H9 (cell line): ENCODE measurements at regions not wholly inside any gene's neighbourhood (a gene's known extent, or its start where the extent isn't known, plus 50 kb on each side); places are given as distances from the start of the nearest gene placed in this dataset.

Experiments
- DNase-seq: peaks from one replicate; pipeline ENCODE4 v3.0.0-alpha.2; 2017
- H2AFZ ChIP-seq: one replicate; pipeline ENCODE4 v1.6.1; 2013; ENCODE audit warnings: mild to moderate bottlenecking, low read length, control low read depth, moderate library complexity
- H2AK5ac ChIP-seq: 2 replicates; pipeline ENCODE4 v1.6.1; 2013; ENCODE audit warnings: low read length, control low read depth, mixed read lengths; ENCODE audit not compliant: insufficient read length
- H2BK120ac ChIP-seq: one replicate; pipeline ENCODE4 v1.6.1; 2013; ENCODE audit warnings: low read depth, mild to moderate bottlenecking, low read length, control low read depth, inconsistent platforms; ENCODE audit not compliant: poor library complexity, severe bottlenecking
- H2BK12ac ChIP-seq: 2 replicates; pipeline ENCODE4 v1.6.1; 2013; ENCODE audit warnings: low read length, control low read depth, mixed read lengths, low read depth; ENCODE audit not compliant: insufficient read length
- H2BK15ac ChIP-seq: 2 replicates; pipeline ENCODE4 v1.6.1; 2013; ENCODE audit warnings: low read depth, low read length, control low read depth
- H2BK20ac ChIP-seq: one replicate; pipeline ENCODE4 v1.6.1; 2013; ENCODE audit warnings: low read depth, mild to moderate bottlenecking, low read length, control low read depth, inconsistent platforms; ENCODE audit not compliant: poor library complexity, severe bottlenecking
- H2BK5ac ChIP-seq: 2 replicates; pipeline ENCODE4 v1.6.1; 2013; ENCODE audit warnings: low read length, control low read depth, mixed read lengths; ENCODE audit not compliant: insufficient read length
- H3K14ac ChIP-seq: 2 replicates; pipeline ENCODE4 v1.6.1; 2013; ENCODE audit warnings: low read length, control low read depth; ENCODE audit not compliant: insufficient read depth
- H3K18ac ChIP-seq: 2 replicates; pipeline ENCODE4 v1.6.1; 2013; ENCODE audit warnings: low read depth, mild to moderate bottlenecking, mixed read lengths, low read length, control low read depth; ENCODE audit not compliant: insufficient read length
- H3K23ac ChIP-seq: 2 replicates; pipeline ENCODE4 v1.6.1; 2013; ENCODE audit warnings: low read length, control low read depth, mixed read lengths, low read depth; ENCODE audit not compliant: insufficient read length
- H3K23me2 ChIP-seq: 2 replicates; pipeline ENCODE4 v1.6.1; 2013; ENCODE audit warnings: low read depth, mild to moderate bottlenecking, mixed read lengths, low read length, control low read depth; ENCODE audit not compliant: insufficient read length, poor library complexity, severe bottlenecking
- H3K27ac ChIP-seq: 2 replicates; pipeline ENCODE4 v1.5.1; 2013; ENCODE audit warnings: low read length, control low read depth, mixed read lengths, low read depth; ENCODE audit not compliant: insufficient read length
- H3K27me3 ChIP-seq: 2 replicates; pipeline ENCODE4 v1.6.1; 2013; ENCODE audit warnings: low read length, control low read depth, inconsistent platforms; ENCODE audit not compliant: insufficient read depth
- H3K4ac ChIP-seq: 2 replicates; pipeline ENCODE4 v1.6.1; 2013; ENCODE audit warnings: low read depth, mild to moderate bottlenecking, control low read depth, inconsistent platforms, low read length, moderate library complexity
- H3K4me1 ChIP-seq: 2 replicates; pipeline ENCODE4 v1.6.1; 2013; ENCODE audit warnings: low read length, control low read depth, inconsistent platforms; ENCODE audit not compliant: insufficient read depth
- H3K4me2 ChIP-seq: 2 replicates; pipeline ENCODE4 v1.6.1; 2013; ENCODE audit warnings: low read length, control low read depth, mixed read lengths; ENCODE audit not compliant: insufficient read length, insufficient read depth
- H3K56ac ChIP-seq: 2 replicates; pipeline ENCODE4 v1.6.1; 2013; ENCODE audit warnings: low read depth, mild to moderate bottlenecking, mixed read lengths, low read length, control low read depth; ENCODE audit not compliant: insufficient read length
- H3K79me1 ChIP-seq: 2 replicates; pipeline ENCODE4 v1.6.1; 2013; ENCODE audit warnings: low read depth, mild to moderate bottlenecking, moderate library complexity, low read length, control low read depth, inconsistent platforms; ENCODE audit not compliant: insufficient read depth, poor library complexity, severe bottlenecking
- H3K79me2 ChIP-seq: 2 replicates; pipeline ENCODE4 v1.6.1; 2013; ENCODE audit warnings: low read length, control low read depth, inconsistent platforms; ENCODE audit not compliant: insufficient read depth
- H3K9ac ChIP-seq: 2 replicates; pipeline ENCODE4 v1.6.1; 2013; ENCODE audit warnings: low read length, control low read depth, mixed read lengths; ENCODE audit not compliant: insufficient read length; ENCODE audit errors: extremely low read depth
- H3K9me3 ChIP-seq: one replicate; pipeline ENCODE4 v1.6.1; 2013; ENCODE audit warnings: low read depth, low read length, inconsistent platforms; ENCODE audit not compliant: control insufficient read depth
- H3T11ph ChIP-seq: one replicate; pipeline ENCODE4 v1.6.1; 2013; ENCODE audit warnings: mild to moderate bottlenecking, low read length, control low read depth, inconsistent platforms
- H4K20me1 ChIP-seq: one replicate; pipeline ENCODE4 v1.6.1; 2013; ENCODE audit not compliant: control insufficient read depth, insufficient read length, insufficient read depth
- H4K5ac ChIP-seq: 2 replicates; pipeline ENCODE4 v1.6.1; 2013; ENCODE audit warnings: low read depth, mild to moderate bottlenecking, mixed read lengths, low read length, control low read depth; ENCODE audit not compliant: insufficient read length
- H4K8ac ChIP-seq: replicated peaks from 2 replicates; pipeline ENCODE4 v1.6.1; 2013; ENCODE audit warnings: low read length, control low read depth, mixed read lengths, low read depth; ENCODE audit not compliant: insufficient read length
- H4K91ac ChIP-seq: 2 replicates; pipeline ENCODE4 v1.6.1; 2013; ENCODE audit warnings: low read depth, mild to moderate bottlenecking, moderate library complexity, mixed read lengths, low read length, control low read depth; ENCODE audit not compliant: insufficient read length
- H3K27ac Mint-ChIP-seq, 3 experiments: 2 replicates in 2 of 3; 3 replicates in 1 of 3; pipeline ENCODE4 v1.8.0; 2020 to 2021; ENCODE audit warnings: mixed read lengths in 3 of 3, mild to moderate bottlenecking in 1 of 3, moderate library complexity in 1 of 3
- H3K27me3 Mint-ChIP-seq: 2 replicates; pipeline ENCODE4 v1.8.0; 2021; ENCODE audit warnings: low read depth, mild to moderate bottlenecking, moderate library complexity, mixed read lengths
- H3K36me3 Mint-ChIP-seq, 3 experiments: 2 replicates in 2 of 3; 3 replicates in 1 of 3; pipeline ENCODE4 v1.8.0; 2020 to 2021; ENCODE audit warnings: low read depth in 3 of 3, mixed read lengths in 3 of 3; ENCODE audit not compliant: insufficient read depth in 1 of 3
- H3K4me1 Mint-ChIP-seq, 2 experiments: 2 replicates each; pipeline ENCODE4 v1.8.0; 2020; ENCODE audit warnings: mixed read lengths in 2 of 2
- H3K4me3 Mint-ChIP-seq, 2 experiments: 2 replicates in 1 of 2; 3 replicates in 1 of 2; pipeline ENCODE4 v1.8.0; 2020 to 2021; ENCODE audit warnings: mild to moderate bottlenecking in 2 of 2, mixed read lengths in 2 of 2, moderate library complexity in 1 of 2
- H3K9me3 Mint-ChIP-seq, 2 experiments: 2 replicates in 1 of 2; 3 replicates in 1 of 2; pipeline ENCODE4 v1.8.0; 2020; ENCODE audit warnings: mild to moderate bottlenecking in 2 of 2, mixed read lengths in 2 of 2, moderate library complexity in 1 of 2
- CTCF ChIP-seq: fragments of 200-600 bp; sonication (generic); conservative IDR thresholded peaks from 3 replicates; pipeline ENCODE4 v1.8.0; 2021; ENCODE audit warnings: antibody characterized with exemption, mild to moderate bottlenecking
- WGBS: extraction: QIAGEN DNeasy Blood & Tissue Kit; methylation state at CpG from one replicate; pipeline ENCODE4 v1.1.7; 2013; ENCODE audit warnings: missing lambda C conversion rate, low lambda C conversion rate, mixed read lengths; ENCODE audit not compliant: insufficient read length; ENCODE audit errors: extremely low coverage; 5-methylcytosine and 5-hydroxymethylcytosine counted together

- no peak for TF ChIP-seq CTCF
- H3K27me3 Mint-ChIP-seq: no peaks in the 10 kb centered on the region
- Histone ChIP-seq H2BK5ac (no peak overlapping the region), H3K14ac (no peak overlapping the region), H4K5ac (no peak overlapping the region), H2AK5ac (no peak overlapping the region), H2BK15ac (no peak overlapping the region), H3K23me2 (no peaks in the 10 kb centered on the region), H2BK12ac (no peak overlapping the region), H3K18ac (no peak overlapping the region), H3K9me3 (no peaks in the 10 kb centered on the region), H2BK20ac (no peak overlapping the region), H3K56ac (no peak overlapping the region), H2AFZ (no peak overlapping the region), H4K91ac (no peak overlapping the region), H4K20me1 (no peaks in the 10 kb centered on the region), H3K79me2 (no peaks in the 10 kb centered on the region), H2BK120ac (no peak overlapping the region), H3K79me1 (no peaks in the 10 kb centered on the region), H3K9ac (no peak overlapping the region), H3K23ac (no peak overlapping the region), H3K4me1 (peaks cover 4% of the 10 kb centered on the region; the same call in 1 of the 2 replicates), H3K4me2 (no peak overlapping the region), H3K4ac (no peak overlapping the region), H3T11ph (no peak overlapping the region), H3K27ac (no peak overlapping the region), H4K8ac (no peak overlapping the region), H3K27me3 (no peaks in the 10 kb centered on the region)
- no peaks in the 10 kb centered on the region for H3K9me3 Mint-ChIP-seq
- WGBS: no CpG with 5 or more reads among the region's 1 CpG
- no peak for DNase-seq
- H3K4me1 Mint-ChIP-seq: peaks cover 13 to 16% of the 10 kb centered on the region in 2 experiments
- no peaks in the 10 kb centered on the region for H3K36me3 Mint-ChIP-seq
- no peak overlapping the region for H3K27ac Mint-ChIP-seq
- no peak overlapping the region for H3K4me3 Mint-ChIP-seq
Observed at GRCh38 chr13:106400289-106400688, 135.2 kb downstream of the EFNB2 start.
